MCF 10A (cell line): ENCODE measurements at regions not wholly inside any gene's neighbourhood (a gene's known extent, or its start where the extent isn't known, plus 50 kb on each side); places are given as distances from the start of the nearest gene placed in this dataset.

Experiments used
- BruUV-seq: library from RNA; stranded (reverse); fragments of 400-500 nt; replicated peaks from 2 replicates; lab custom pipeline; 2021; lab: Mats Ljungman, UMichigan
- CTCF ChIA-PET: fragments of 300-600 bp; sonication (Branson Sonifier 250); formaldehyde crosslinking; extraction: SDS; loops from one replicate; lab custom pipeline; 2021; ENCODE audit warnings: antibody characterized with exemption, inconsistent platforms; lab: Yijun Ruan, JAX
- POLR2A ChIA-PET: fragments of 300-600, 350-650 bp; sonication (Branson Sonifier 250); formaldehyde crosslinking; extraction: SDS; loops from one replicate; lab custom pipeline; 2020; ENCODE audit warnings: antibody characterized with exemption, inconsistent platforms; lab: Yijun Ruan, JAX
- DNase-seq: peaks from one replicate; pipeline ENCODE4 v3.0.0-alpha.2; 2018; ENCODE audit not compliant: unreplicated experiment
- H3K27ac Mint-ChIP-seq: one replicate; pipeline ENCODE4 v1.8.0; 2022; ENCODE audit warnings: mild to moderate bottlenecking, low read depth, mixed read lengths; ENCODE audit not compliant: unreplicated experiment
- H3K27me3 Mint-ChIP-seq: one replicate; pipeline ENCODE4 v1.8.0; 2022; ENCODE audit warnings: mixed read lengths; ENCODE audit not compliant: insufficient read depth, unreplicated experiment
- H3K36me3 Mint-ChIP-seq: one replicate; pipeline ENCODE4 v1.8.0; 2022; ENCODE audit warnings: mild to moderate bottlenecking, moderate library complexity, mixed read lengths; ENCODE audit not compliant: insufficient read depth, unreplicated experiment
- H3K4me1 Mint-ChIP-seq: one replicate; pipeline ENCODE4 v1.8.0; 2022; ENCODE audit warnings: mixed read lengths; ENCODE audit not compliant: insufficient read depth, unreplicated experiment
- H3K4me3 Mint-ChIP-seq: one replicate; pipeline ENCODE4 v1.8.0; 2022; ENCODE audit warnings: mild to moderate bottlenecking, moderate library complexity, mixed read lengths; ENCODE audit not compliant: unreplicated experiment
- H3K9me3 Mint-ChIP-seq: one replicate; pipeline ENCODE4 v1.8.0; 2022; ENCODE audit warnings: mixed read lengths; ENCODE audit not compliant: unreplicated experiment
- CTCF ChIP-seq: fragments of 200-600 bp; IDR thresholded peaks from one replicate; pipeline ENCODE4 v1.8.0; 2022; ENCODE audit warnings: antibody characterized with exemption, mild to moderate bottlenecking; ENCODE audit not compliant: unreplicated experiment
- intact Hi-C: fragments of 100-400 bp; cut with micrococcal nuclease; formaldehyde crosslinking; loops from 2 replicates; pipeline ENCODE4 v1.14.1; 2022

GRCh38 chr10:44173608-44173894 lies 211.3 kb downstream of the CXCL12 start:
- Mint-ChIP-seq H3K4me3 (no peak overlapping the region), H3K4me1 (peaks cover 13% of the 10 kb centered on the region), H3K27me3 (peaks cover 93% of the 10 kb centered on the region), H3K9me3 (no peaks in the 10 kb centered on the region), H3K36me3 (no peaks in the 10 kb centered on the region), H3K27ac (no peak overlapping the region)
- ChIA-PET POLR2A (no interaction called here), CTCF (no interaction called here)
- DNase-seq = no peak
- TF ChIP-seq CTCF = no peak
- intact Hi-C loops = no loop called here
- no TSS peak for BruUV-seq

- Mint-ChIP-seq H3K9me3 (no peaks in the 10 kb centered on the region), H3K4me1 (peaks cover 16% of the 10 kb centered on the region), H3K36me3 (no peaks in the 10 kb centered on the region), H3K27me3 (peaks cover 93% of the 10 kb centered on the region), H3K27ac (no peak overlapping the region), H3K4me3 (no peak overlapping the region)
- DNase-seq = no peak
- intact Hi-C loops = no loop called here
- CTCF ChIA-PET = no interaction called here
- POLR2A ChIA-PET = interaction anchor here (0.6 to 1.0 kb wide), 2 partner anchors 10 to 45 kb away, joined by 3 read pairs; no protein-coding TSS in a partner anchor
- BruUV-seq = no TSS peak
- TF ChIP-seq CTCF = no peak
These were observed 211.9 kb downstream of the CXCL12 start for GRCh38 chr10:44172883-44173607.

- no peaks in the 10 kb centered on the region for H3K36me3 Mint-ChIP-seq
- H3K27me3 Mint-ChIP-seq = peaks cover 93% of the 10 kb centered on the region
- no peak for TF ChIP-seq CTCF
- ChIA-PET CTCF (no interaction called here), POLR2A (no interaction called here)
- H3K4me3 Mint-ChIP-seq = no peak overlapping the region
- H3K9me3 Mint-ChIP-seq = no peaks in the 10 kb centered on the region
- no peak for DNase-seq
- intact Hi-C loops = no loop called here
- peaks cover 16% of the 10 kb centered on the region for H3K4me1 Mint-ChIP-seq
- H3K27ac Mint-ChIP-seq = no peak overlapping the region
- no TSS peak for BruUV-seq
These were observed 213.1 kb downstream of the CXCL12 start for GRCh38 chr10:44171765-44172164.

GRCh38 chr10:44168478-44168877 lies 216.4 kb downstream of the CXCL12 start:
- Mint-ChIP-seq H3K4me1 (peaks cover 12% of the 10 kb centered on the region), H3K27me3 (peaks cover 90% of the 10 kb centered on the region), H3K9me3 (no peaks in the 10 kb centered on the region), H3K4me3 (no peak overlapping the region), H3K27ac (no peak overlapping the region), H3K36me3 (no peaks in the 10 kb centered on the region)
- DNase-seq = no peak
- TF ChIP-seq CTCF = no peak
- ChIA-PET POLR2A (no interaction called here), CTCF (interaction anchor here (0.6 kb wide), 1 partner anchor 346 kb away, joined by 3 read pairs; no protein-coding TSS in a partner anchor)
- BruUV-seq = no TSS peak
- intact Hi-C loops = no loop called here
